GM13977 (cell line): ENCODE measurements at regions not wholly inside any gene's neighbourhood (a gene's known extent, or its start where the extent isn't known, plus 50 kb on each side); places are given as distances from the start of the nearest gene placed in this dataset.

Experiments used
- DNase-seq: peaks from one replicate; pipeline ENCODE4 v3.0.0; 2012; ENCODE audit warnings: low spot score
- in situ Hi-C: fragments of 300-500 bp; cut with MboI; formaldehyde crosslinking; loops from one replicate; pipeline ENCODE4 v1.12.0; 2022; ENCODE audit warnings: low sequenced_read_pairs, low pct_unique_long_range_greater_than_20kb, mixed read lengths, inconsistent platforms; ENCODE audit not compliant: unreplicated experiment
- TF ChIP-seq, protein P1 (sequence below): IDR thresholded peaks from 2 replicates; pipeline ENCODE4 v1.5.1; 2012; ENCODE audit warnings: mild to moderate bottlenecking, control low read depth; ENCODE audit not compliant: insufficient read depth; ENCODE audit errors: extremely low read depth, missing control alignments

DNA sequence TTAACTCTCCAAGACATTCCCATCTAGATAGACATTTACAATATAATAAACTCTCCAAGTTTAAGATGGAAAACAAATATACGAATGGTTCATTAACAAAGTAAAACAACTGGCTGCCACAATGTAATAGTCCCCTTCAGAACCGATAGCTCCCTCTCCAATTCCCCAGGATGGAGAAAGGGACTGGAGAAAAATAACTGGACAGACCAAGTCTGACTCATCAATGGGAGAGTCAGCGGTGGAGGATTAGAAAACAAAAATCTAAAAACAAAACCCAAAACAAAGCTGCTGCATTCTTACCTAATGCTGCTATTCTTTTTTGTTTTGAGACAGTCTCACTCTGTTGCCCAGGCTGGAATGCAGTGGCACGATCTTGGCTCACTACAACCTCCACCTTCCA lies 468.1 kb downstream of the SHQ1 start:
- TF ChIP-seq, protein P1, sequence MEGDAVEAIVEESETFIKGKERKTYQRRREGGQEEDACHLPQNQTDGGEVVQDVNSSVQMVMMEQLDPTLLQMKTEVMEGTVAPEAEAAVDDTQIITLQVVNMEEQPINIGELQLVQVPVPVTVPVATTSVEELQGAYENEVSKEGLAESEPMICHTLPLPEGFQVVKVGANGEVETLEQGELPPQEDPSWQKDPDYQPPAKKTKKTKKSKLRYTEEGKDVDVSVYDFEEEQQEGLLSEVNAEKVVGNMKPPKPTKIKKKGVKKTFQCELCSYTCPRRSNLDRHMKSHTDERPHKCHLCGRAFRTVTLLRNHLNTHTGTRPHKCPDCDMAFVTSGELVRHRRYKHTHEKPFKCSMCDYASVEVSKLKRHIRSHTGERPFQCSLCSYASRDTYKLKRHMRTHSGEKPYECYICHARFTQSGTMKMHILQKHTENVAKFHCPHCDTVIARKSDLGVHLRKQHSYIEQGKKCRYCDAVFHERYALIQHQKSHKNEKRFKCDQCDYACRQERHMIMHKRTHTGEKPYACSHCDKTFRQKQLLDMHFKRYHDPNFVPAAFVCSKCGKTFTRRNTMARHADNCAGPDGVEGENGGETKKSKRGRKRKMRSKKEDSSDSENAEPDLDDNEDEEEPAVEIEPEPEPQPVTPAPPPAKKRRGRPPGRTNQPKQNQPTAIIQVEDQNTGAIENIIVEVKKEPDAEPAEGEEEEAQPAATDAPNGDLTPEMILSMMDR, result no peak
- no peak for DNase-seq
- in situ Hi-C loops, result no loop called here

DNA sequence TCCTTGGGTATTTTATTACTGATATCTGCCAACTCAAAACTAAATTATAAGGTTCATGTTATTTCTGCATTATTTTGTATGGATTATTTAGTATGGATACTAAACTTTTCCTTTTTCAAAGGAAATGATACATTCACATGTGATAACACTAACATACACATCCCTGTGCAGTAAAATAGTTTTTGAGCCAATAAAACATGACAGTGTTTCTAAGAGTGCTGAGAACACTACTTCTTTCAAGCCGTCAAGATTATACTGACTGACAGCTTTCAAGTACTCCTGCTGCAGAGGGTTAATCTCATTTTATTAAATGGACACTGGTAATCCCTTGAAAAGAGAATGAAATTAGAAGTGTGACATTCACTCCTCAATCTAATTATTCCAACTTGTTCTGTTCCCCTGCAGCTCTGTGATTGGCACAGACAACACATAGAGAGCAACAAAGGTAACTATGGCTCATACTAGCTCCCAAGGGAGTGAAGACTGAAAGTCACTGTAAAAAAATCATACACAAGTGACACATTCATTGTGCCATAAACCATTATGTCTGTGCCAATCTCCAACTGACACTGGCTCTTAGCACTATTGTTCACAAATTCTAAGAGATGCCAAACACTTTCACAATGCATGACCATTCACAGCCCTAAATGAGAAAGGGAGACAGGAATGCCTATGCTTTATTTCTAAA lies 468.6 kb downstream of the SHQ1 start:
- in situ Hi-C loops, result no loop called here
- TF ChIP-seq, protein P1, result no peak
- no peak for DNase-seq

DNA sequence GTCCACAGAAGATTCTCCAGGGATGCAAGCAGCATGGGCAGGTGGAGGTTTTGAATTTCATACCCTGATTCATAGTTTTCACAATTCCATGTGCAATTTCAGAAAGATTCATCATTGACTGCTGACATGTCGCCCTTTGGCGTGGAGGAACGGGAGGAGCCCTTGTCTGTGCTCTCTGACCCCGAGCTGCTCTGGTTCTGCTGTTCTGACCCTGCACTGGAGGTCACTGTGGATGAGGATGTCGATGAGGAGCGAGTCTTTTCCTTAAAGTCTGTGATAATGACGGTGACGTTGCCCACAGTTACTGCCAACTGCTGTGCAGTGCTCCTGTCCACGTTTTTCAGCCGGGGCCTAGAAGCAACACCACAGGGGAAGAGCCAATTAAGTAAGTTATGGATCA lies 470.0 kb downstream of the SHQ1 start:
- DNase-seq, result no peak
- in situ Hi-C loops, result no loop called here
- TF ChIP-seq, protein P1, result no peak

DNA sequence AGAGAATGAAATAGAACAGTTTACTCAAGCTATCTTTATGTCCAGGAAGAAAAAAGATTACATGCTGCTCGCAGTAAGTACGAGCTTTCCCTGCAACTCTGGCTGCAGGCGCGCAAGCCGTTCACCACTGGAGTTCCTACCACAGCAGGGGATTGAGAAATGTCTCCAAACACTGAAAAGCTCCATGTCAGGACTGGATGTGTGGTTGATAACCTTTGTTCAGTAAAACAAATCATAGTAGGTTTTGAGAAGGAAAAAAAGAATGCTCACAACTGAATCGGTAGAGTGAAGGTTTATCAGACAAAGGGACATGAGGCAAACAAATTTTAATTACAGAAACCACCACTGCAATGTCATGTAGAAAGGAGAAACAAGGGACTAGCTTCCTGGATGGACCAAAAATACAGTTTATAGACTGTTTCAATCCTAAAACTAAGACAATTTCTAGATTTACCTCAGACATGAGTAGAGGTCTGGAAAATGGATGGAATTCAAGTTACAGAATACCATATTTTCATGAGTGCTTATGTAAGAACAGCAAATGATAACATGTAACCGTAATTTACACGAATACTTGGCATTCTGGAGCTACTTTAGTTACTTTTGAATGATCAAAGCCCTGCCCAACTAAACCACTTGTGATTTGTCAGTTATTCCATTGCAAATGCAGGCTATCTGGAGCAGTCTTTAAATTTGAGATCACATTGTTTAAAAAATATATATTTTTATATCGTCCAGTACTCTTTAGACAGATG lies 471.1 kb downstream of the SHQ1 start:
- in situ Hi-C loops, result no loop called here
- TF ChIP-seq, protein P1, result no peak
- no peak for DNase-seq

- in situ Hi-C loops, result no loop called here
- TF ChIP-seq, protein P1, result no peak
- peak; percentile 55 for DNase-seq
Measured at GRCh38 chr3:72375237-72376076, 472.8 kb downstream of the SHQ1 start.

DNA sequence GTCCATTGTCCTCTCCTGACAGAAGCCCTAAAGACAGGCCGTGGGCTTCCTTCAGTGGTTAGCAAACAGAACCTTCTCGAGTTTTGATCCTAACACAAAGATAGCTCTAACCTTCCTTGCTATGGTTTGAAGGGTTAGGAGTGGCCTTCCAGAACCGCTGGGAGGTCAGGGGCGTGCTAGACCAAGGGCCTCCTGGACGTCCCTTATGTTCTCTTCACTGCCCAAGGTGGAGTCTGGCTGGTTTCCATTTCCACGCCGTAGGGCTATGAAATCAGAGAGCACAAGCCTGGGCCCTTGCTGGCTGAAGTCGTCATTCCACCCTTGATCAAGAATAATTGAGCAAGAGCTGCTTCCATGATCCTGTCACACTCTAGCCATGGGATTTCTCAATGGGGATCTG lies 475.1 kb downstream of the SHQ1 start:
- no peak for DNase-seq
- TF ChIP-seq, protein P1, result no peak
- in situ Hi-C loops, result no loop called here
